OCI-LY7 (cell line): ENCODE measurements at regions not wholly inside any gene's neighbourhood (a gene's known extent, or its start where the extent isn't known, plus 50 kb on each side); places are given as distances from the start of the nearest gene placed in this dataset.

Experiments
- BruUV-seq: library from RNA; stranded (reverse); fragments of 400-500 nt; replicated peaks from 2 replicates; lab custom pipeline; 2021; lab: Mats Ljungman, UMichigan
- CTCF ChIA-PET: fragments of 300-600 bp; sonication (Branson Sonifier 250); formaldehyde crosslinking; loops from one replicate; lab custom pipeline; 2022; ENCODE audit warnings: antibody characterized with exemption; ENCODE audit not compliant: unreplicated experiment; lab: Charles Lee
- POLR2A ChIA-PET: fragments of 300-600 bp; sonication (Branson Sonifier 250); formaldehyde crosslinking; loops from one replicate; lab custom pipeline; 2022; ENCODE audit warnings: antibody characterized with exemption; lab: Charles Lee
- DNase-seq: peaks from one replicate; pipeline ENCODE4 v3.0.0-alpha.2; 2015; ENCODE audit warnings: low spot score
- H2AFZ ChIP-seq: fragments of 200-600 bp; sonication (generic), shearing (Covaris generic); 2 replicates; pipeline ENCODE4 v1.6.1; 2014; ENCODE audit warnings: mild to moderate bottlenecking, antibody characterized with exemption, low read length, moderate library complexity
- H3K27ac ChIP-seq: fragments of 200-600 bp; sonication (generic); 2 replicates; pipeline ENCODE4 v1.5.1; 2014; ENCODE audit warnings: mixed run types, low read depth, mild to moderate bottlenecking, moderate library complexity, low read length, inconsistent platforms; ENCODE audit not compliant: poor library complexity, severe bottlenecking
- H3K36me3 ChIP-seq: fragments of 200-600 bp; sonication (generic); 2 replicates; pipeline ENCODE4 v1.6.1; 2014; ENCODE audit warnings: mild to moderate bottlenecking, antibody characterized with exemption, low read length, moderate library complexity, mixed read lengths; ENCODE audit not compliant: insufficient read depth
- H3K4me1 ChIP-seq: fragments of 200-600 bp; sonication (generic); 2 replicates; pipeline ENCODE4 v1.5.1; 2014; ENCODE audit warnings: mild to moderate bottlenecking, low read length; ENCODE audit not compliant: insufficient read depth, poor library complexity, severe bottlenecking
- H3K4me2 ChIP-seq: fragments of 200-600 bp; sonication (generic); 2 replicates; pipeline ENCODE4 v1.6.1; 2014; ENCODE audit warnings: mild to moderate bottlenecking, low read length
- H3K4me3 ChIP-seq: fragments of 200-600 bp; sonication (generic); 2 replicates; pipeline ENCODE4 v1.5.1; 2014; ENCODE audit warnings: mild to moderate bottlenecking, low read depth, low read length; ENCODE audit not compliant: poor library complexity, severe bottlenecking
- H3K79me2 ChIP-seq: fragments of 200-600 bp; sonication (generic); 2 replicates; pipeline ENCODE4 v1.6.1; 2016; ENCODE audit warnings: low read depth, mild to moderate bottlenecking, low read length, moderate library complexity, mixed read lengths; ENCODE audit not compliant: insufficient read depth
- H3K9me2 ChIP-seq: fragments of 200-600 bp; sonication (generic); 2 replicates; pipeline ENCODE4 v1.6.1; 2016; ENCODE audit warnings: mild to moderate bottlenecking, low read length, mixed read lengths; ENCODE audit not compliant: insufficient read depth
- H3K9me3 ChIP-seq: fragments of 200-600 bp; sonication (generic); 2 replicates; pipeline ENCODE4 v1.6.1; 2014; ENCODE audit warnings: mild to moderate bottlenecking, mixed run types, low read length, mixed read lengths
- H4K20me1 ChIP-seq: fragments of 200-600 bp; sonication (generic); 2 replicates; pipeline ENCODE4 v1.6.1; 2014; ENCODE audit warnings: mild to moderate bottlenecking, antibody characterized with exemption, low read length, moderate library complexity, mixed read lengths; ENCODE audit not compliant: insufficient read depth
- EZH2phosphoT487 ChIP-seq: fragments of 200-600 bp; sonication (generic); IDR thresholded peaks from 2 replicates; pipeline ENCODE4 v1.6.1; 2018; ENCODE audit warnings: low read depth, borderline replicate concordance, mild to moderate bottlenecking, mixed run types, antibody characterized with exemption, low read length, moderate library complexity, mixed read lengths
- intact Hi-C: fragments of 100-400 bp; cut with micrococcal nuclease; formaldehyde crosslinking; loops from one replicate; pipeline ENCODE4 v1.10.0; 2022; ENCODE audit not compliant: unreplicated experiment
- TF ChIP-seq, protein P1 (sequence below): fragments of 200-600 bp; sonication (generic); conservative IDR thresholded peaks from 2 replicates; pipeline ENCODE4 v1.5.1; 2014; ENCODE audit warnings: mild to moderate bottlenecking, antibody characterized with exemption, low read length, moderate library complexity, mixed read lengths

DNA sequence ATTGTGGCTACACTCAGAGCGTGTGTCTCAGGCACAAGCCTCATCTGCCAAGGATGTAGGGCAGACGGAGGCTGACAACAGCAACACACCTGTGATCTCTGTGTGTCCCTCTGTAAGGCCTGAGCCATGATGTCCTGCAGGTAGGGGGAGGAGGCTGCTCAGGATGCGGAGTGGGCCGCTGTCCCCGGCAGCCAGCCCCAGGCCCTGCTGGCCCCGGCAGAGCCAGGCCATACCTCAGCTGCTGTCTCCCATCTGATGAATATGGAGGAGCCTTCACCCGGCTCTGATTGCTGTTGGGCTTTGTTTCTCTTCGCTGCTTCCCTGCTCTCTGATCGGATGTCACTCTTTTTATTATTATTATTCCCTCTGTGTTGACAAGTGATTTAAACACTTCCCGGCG is 83.6 kb upstream of the NCAM1 start:
- no peak for TF ChIP-seq EZH2phosphoT487
- TF ChIP-seq, protein P1, sequence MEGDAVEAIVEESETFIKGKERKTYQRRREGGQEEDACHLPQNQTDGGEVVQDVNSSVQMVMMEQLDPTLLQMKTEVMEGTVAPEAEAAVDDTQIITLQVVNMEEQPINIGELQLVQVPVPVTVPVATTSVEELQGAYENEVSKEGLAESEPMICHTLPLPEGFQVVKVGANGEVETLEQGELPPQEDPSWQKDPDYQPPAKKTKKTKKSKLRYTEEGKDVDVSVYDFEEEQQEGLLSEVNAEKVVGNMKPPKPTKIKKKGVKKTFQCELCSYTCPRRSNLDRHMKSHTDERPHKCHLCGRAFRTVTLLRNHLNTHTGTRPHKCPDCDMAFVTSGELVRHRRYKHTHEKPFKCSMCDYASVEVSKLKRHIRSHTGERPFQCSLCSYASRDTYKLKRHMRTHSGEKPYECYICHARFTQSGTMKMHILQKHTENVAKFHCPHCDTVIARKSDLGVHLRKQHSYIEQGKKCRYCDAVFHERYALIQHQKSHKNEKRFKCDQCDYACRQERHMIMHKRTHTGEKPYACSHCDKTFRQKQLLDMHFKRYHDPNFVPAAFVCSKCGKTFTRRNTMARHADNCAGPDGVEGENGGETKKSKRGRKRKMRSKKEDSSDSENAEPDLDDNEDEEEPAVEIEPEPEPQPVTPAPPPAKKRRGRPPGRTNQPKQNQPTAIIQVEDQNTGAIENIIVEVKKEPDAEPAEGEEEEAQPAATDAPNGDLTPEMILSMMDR = no peak

DNA sequence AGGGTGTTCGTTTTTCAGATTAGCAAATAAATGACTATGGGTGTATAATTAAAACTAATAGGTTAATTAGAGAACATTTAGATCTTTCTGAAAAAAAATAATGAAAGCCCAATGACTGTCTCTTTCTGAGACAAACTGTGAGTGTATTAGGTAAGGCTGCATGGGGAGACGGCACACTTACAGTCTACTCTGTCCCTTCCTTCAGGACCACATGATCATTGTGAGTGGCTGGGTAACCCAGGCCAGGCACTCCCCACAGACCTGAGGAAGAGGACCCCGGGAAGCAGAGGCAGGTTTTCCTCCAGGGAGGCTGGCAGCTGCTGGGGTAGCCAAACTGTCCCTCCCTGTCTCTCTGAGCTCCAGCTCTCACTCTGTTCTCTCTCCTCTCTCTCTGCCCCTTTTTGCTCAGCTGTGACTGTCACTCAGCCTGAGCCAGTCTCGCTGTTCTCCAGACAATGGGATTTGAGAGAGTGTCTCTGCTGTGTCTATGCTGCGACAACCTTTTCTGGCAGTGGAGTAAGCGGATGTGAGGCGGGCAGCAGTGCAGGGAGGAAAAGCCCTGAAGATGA is 83.1 kb upstream of the NCAM1 start:
- no peak overlapping the region for H2AFZ ChIP-seq
- TF ChIP-seq, protein P1 = no peak
- no peak for TF ChIP-seq EZH2phosphoT487
- BruUV-seq = no TSS peak
- H3K9me2 ChIP-seq = no peaks in the 10 kb centered on the region
- H3K4me2 ChIP-seq = no peak overlapping the region
- H4K20me1 ChIP-seq = no peaks in the 10 kb centered on the region
- H3K36me3 ChIP-seq = no peaks in the 10 kb centered on the region
- intact Hi-C loops = no loop called here
- no peaks in the 10 kb centered on the region for H3K9me3 ChIP-seq
- no peaks in the 10 kb centered on the region for H3K79me2 ChIP-seq
- POLR2A ChIA-PET = no interaction called here
- CTCF ChIA-PET = no interaction called here
- H3K27ac ChIP-seq = no peak overlapping the region
- DNase-seq = no peak
- no peak overlapping the region for H3K4me3 ChIP-seq
- H3K4me1 ChIP-seq = no peaks in the 10 kb centered on the region

More for the DNA sequence above, 83.6 kb upstream of the NCAM1 start:
- intact Hi-C loops = no loop called here
- ChIA-PET CTCF (no interaction called here), POLR2A (no interaction called here)
- BruUV-seq = no TSS peak
- Histone ChIP-seq H3K9me2 (no peaks in the 10 kb centered on the region), H3K4me2 (no peak overlapping the region), H3K4me3 (no peak overlapping the region), H3K4me1 (no peaks in the 10 kb centered on the region), H3K27ac (no peak overlapping the region), H3K36me3 (no peaks in the 10 kb centered on the region), H3K79me2 (no peaks in the 10 kb centered on the region), H3K9me3 (no peaks in the 10 kb centered on the region), H2AFZ (no peak overlapping the region), H4K20me1 (no peaks in the 10 kb centered on the region)
- DNase-seq = no peak

DNA sequence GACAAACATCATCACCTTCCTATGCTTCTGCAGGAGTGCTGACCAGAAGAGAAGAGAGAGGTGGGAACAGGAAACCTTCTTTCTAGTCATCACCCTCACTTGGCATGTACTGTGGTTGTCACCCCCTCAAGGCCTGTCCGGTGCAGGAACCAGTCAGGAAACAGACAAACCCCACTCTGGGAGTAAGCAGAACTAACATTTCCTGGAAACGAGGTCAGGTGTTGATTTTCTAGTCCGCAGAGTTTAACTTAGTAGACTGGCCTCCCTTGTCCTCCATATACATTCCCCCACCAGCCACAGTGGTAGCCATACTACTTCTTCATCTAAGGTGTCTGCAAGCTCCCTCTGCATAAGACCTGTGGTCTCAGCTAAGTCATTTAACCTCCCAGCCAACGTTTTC is 80.7 kb upstream of the NCAM1 start:
- Histone ChIP-seq H4K20me1 (no peaks in the 10 kb centered on the region), H3K4me1 (no peaks in the 10 kb centered on the region), H3K36me3 (no peaks in the 10 kb centered on the region), H3K79me2 (no peaks in the 10 kb centered on the region), H3K9me2 (no peaks in the 10 kb centered on the region), H3K4me2 (no peak overlapping the region), H3K4me3 (no peak overlapping the region), H3K27ac (no peak overlapping the region), H3K9me3 (no peaks in the 10 kb centered on the region), H2AFZ (no peak overlapping the region)
- ChIA-PET POLR2A (no interaction called here), CTCF (no interaction called here)
- no peak for DNase-seq
- intact Hi-C loops = no loop called here
- no peak for TF ChIP-seq EZH2phosphoT487
- TF ChIP-seq, protein P1 = no peak
- no TSS peak for BruUV-seq
